IPS-20b (cell line): ENCODE measurements at regions not wholly inside any gene's neighbourhood (a gene's known extent, or its start where the extent isn't known, plus 50 kb on each side); places are given as distances from the start of the nearest gene placed in this dataset.

Experiments
- H3K27ac ChIP-seq: one replicate; pipeline ENCODE4 v1.5.1; 2013; ENCODE audit warnings: low read length
- H3K27me3 ChIP-seq: 2 replicates; pipeline ENCODE4 v1.6.1; 2013; ENCODE audit warnings: mild to moderate bottlenecking, low read length, inconsistent platforms; ENCODE audit not compliant: insufficient read depth
- H3K36me3 ChIP-seq: 2 replicates; pipeline ENCODE4 v1.6.1; 2013; ENCODE audit warnings: low read depth, mild to moderate bottlenecking, inconsistent platforms, low read length, moderate library complexity; ENCODE audit not compliant: insufficient read depth
- H3K4me1 ChIP-seq: 2 replicates; pipeline ENCODE4 v1.6.1; 2013; ENCODE audit warnings: mild to moderate bottlenecking, control low read depth, inconsistent platforms, low read length, moderate library complexity; ENCODE audit not compliant: insufficient read depth
- H3K4me3 ChIP-seq: 2 replicates; pipeline ENCODE4 v1.5.1; 2013; ENCODE audit warnings: mild to moderate bottlenecking, low read length, inconsistent platforms
- H3K9ac ChIP-seq: 2 replicates; pipeline ENCODE4 v1.6.1; 2013; ENCODE audit warnings: low read depth, mild to moderate bottlenecking, inconsistent platforms, low read length, moderate library complexity
- H3K9me3 ChIP-seq: 2 replicates; pipeline ENCODE4 v1.6.1; 2013; ENCODE audit warnings: mild to moderate bottlenecking, low read depth, low read length, inconsistent platforms; ENCODE audit not compliant: insufficient read depth

- H3K27me3 ChIP-seq, result no peaks in the 10 kb centered on the region
- no peaks in the 10 kb centered on the region for H3K36me3 ChIP-seq
- no peak overlapping the region for H3K27ac ChIP-seq
Observed at GRCh38 chr2:176753752-176754474, 458.7 kb upstream of the HNRNPA3 start.

GRCh38 chr2:176755537-176756135 is 457.0 kb upstream of the HNRNPA3 start:
- Histone ChIP-seq H3K36me3 (no peaks in the 10 kb centered on the region), H3K27me3 (no peaks in the 10 kb centered on the region), H3K27ac (no peak overlapping the region), H3K4me3 (no peak overlapping the region), H3K4me1 (peaks cover 10% of the 10 kb centered on the region; the same call in 1 of the 2 replicates), H3K9ac (no peak overlapping the region), H3K9me3 (no peaks in the 10 kb centered on the region)

More at GRCh38 chr2:176753752-176754474, 458.7 kb upstream of the HNRNPA3 start:
- no peak overlapping the region for H3K9ac ChIP-seq
- H3K9me3 ChIP-seq, result no peaks in the 10 kb centered on the region
- peaks cover 10% of the 10 kb centered on the region; the same call in 1 of the 2 replicates for H3K4me1 ChIP-seq
- H3K4me3 ChIP-seq, result no peak overlapping the region

- H3K27ac ChIP-seq, result no peak overlapping the region
- no peak overlapping the region for H3K9ac ChIP-seq
- no peak overlapping the region for H3K4me3 ChIP-seq
- peaks cover 20% of the 10 kb centered on the region for H3K4me1 ChIP-seq
- no peaks in the 10 kb centered on the region for H3K9me3 ChIP-seq
- H3K36me3 ChIP-seq, result no peaks in the 10 kb centered on the region
- H3K27me3 ChIP-seq, result no peaks in the 10 kb centered on the region
Observed at GRCh38 chr2:176758426-176758825, 454.2 kb upstream of the HNRNPA3 start.

GRCh38 chr2:176760439-176760838 is 452.2 kb upstream of the HNRNPA3 start:
- peaks cover 37% of the 10 kb centered on the region for H3K4me1 ChIP-seq
- no peak overlapping the region for H3K4me3 ChIP-seq
- no peaks in the 10 kb centered on the region for H3K9me3 ChIP-seq
- H3K9ac ChIP-seq, result no peak overlapping the region
- no peaks in the 10 kb centered on the region for H3K27me3 ChIP-seq
- H3K36me3 ChIP-seq, result no peaks in the 10 kb centered on the region
- H3K27ac ChIP-seq, result no peak overlapping the region

GRCh38 chr2:176763130-176763529 is 449.5 kb upstream of the HNRNPA3 start:
- Histone ChIP-seq H3K27ac (peak overlapping the region; percentile 49), H3K4me1 (peaks cover 34% of the 10 kb centered on the region), H3K27me3 (no peaks in the 10 kb centered on the region), H3K9me3 (no peaks in the 10 kb centered on the region), H3K4me3 (peak overlapping the region; percentile 30; the same call in 1 of the 2 replicates), H3K9ac (peak overlapping the region; percentile 74; the same call in 1 of the 2 replicates), H3K36me3 (no peaks in the 10 kb centered on the region)

- Histone ChIP-seq H3K4me3 (peak overlapping the region; percentile 49; the same call in 1 of the 2 replicates), H3K9me3 (no peaks in the 10 kb centered on the region), H3K27ac (peak overlapping the region; percentile 73), H3K4me1 (peaks cover 34% of the 10 kb centered on the region), H3K27me3 (no peaks in the 10 kb centered on the region), H3K9ac (peak overlapping the region; percentile 74; the same call in 1 of the 2 replicates), H3K36me3 (no peaks in the 10 kb centered on the region)
Observed at GRCh38 chr2:176763851-176764404, 448.7 kb upstream of the HNRNPA3 start.

- H3K4me1 ChIP-seq, result peaks cover 34% of the 10 kb centered on the region
Observed at GRCh38 chr2:176764921-176765320, 447.7 kb upstream of the HNRNPA3 start.

GRCh38 chr2:176766005-176766404 is 446.6 kb upstream of the HNRNPA3 start:
- Histone ChIP-seq H3K9ac (no peak overlapping the region), H3K27me3 (no peaks in the 10 kb centered on the region), H3K9me3 (no peaks in the 10 kb centered on the region), H3K4me1 (peaks cover 34% of the 10 kb centered on the region), H3K4me3 (no peak overlapping the region), H3K36me3 (no peaks in the 10 kb centered on the region), H3K27ac (no peak overlapping the region)

More at GRCh38 chr2:176764921-176765320, 447.7 kb upstream of the HNRNPA3 start:
- Histone ChIP-seq H3K9ac (peak overlapping the region; percentile 68; the same call in 1 of the 2 replicates), H3K27me3 (no peaks in the 10 kb centered on the region), H3K36me3 (no peaks in the 10 kb centered on the region), H3K9me3 (no peaks in the 10 kb centered on the region), H3K4me3 (peak overlapping the region; percentile 49), H3K27ac (peak overlapping the region; percentile 73)

GRCh38 chr2:176768185-176768584 is 444.4 kb upstream of the HNRNPA3 start:
- H3K4me3 ChIP-seq, result no peak overlapping the region
- H3K4me1 ChIP-seq, result peaks cover 23% of the 10 kb centered on the region
- H3K27me3 ChIP-seq, result no peaks in the 10 kb centered on the region
- H3K9me3 ChIP-seq, result peaks cover 15% of the 10 kb centered on the region; the same call in 1 of the 2 replicates
- H3K27ac ChIP-seq, result no peak overlapping the region
- H3K36me3 ChIP-seq, result no peaks in the 10 kb centered on the region
- H3K9ac ChIP-seq, result no peak overlapping the region

GRCh38 chr2:176769021-176769420 is 443.6 kb upstream of the HNRNPA3 start:
- Histone ChIP-seq H3K36me3 (no peaks in the 10 kb centered on the region), H3K4me1 (peaks cover 15% of the 10 kb centered on the region), H3K9me3 (peaks cover 24% of the 10 kb centered on the region; the same call in 1 of the 2 replicates), H3K27ac (no peak overlapping the region), H3K9ac (no peak overlapping the region), H3K4me3 (no peak overlapping the region), H3K27me3 (no peaks in the 10 kb centered on the region)

GRCh38 chr2:176769499-176770370 is 442.9 kb upstream of the HNRNPA3 start:
- Histone ChIP-seq H3K9ac (no peak overlapping the region), H3K4me1 (peaks cover 10% of the 10 kb centered on the region), H3K4me3 (no peak overlapping the region), H3K27me3 (no peaks in the 10 kb centered on the region), H3K9me3 (peaks cover 31% of the 10 kb centered on the region; the same call in 1 of the 2 replicates), H3K36me3 (peaks cover 3% of the 10 kb centered on the region; the same call in 1 of the 2 replicates), H3K27ac (no peak overlapping the region)
